HL-60 (cell line): ENCODE measurements at regions not wholly inside any gene's neighbourhood (a gene's known extent, or its start where the extent isn't known, plus 50 kb on each side); places are given as distances from the start of the nearest gene placed in this dataset.

Experiments used
- DNase-seq, 2 experiments: peaks; one replicate each; pipeline ENCODE4 v3.0.0-alpha.2; 2010 to 2020; ENCODE audit warnings: low read depth in 1 of 2, low spot score in 1 of 2
- H3K27ac ChIP-seq: fragments of 250-450 bp; sonication (Bioruptor Pico); replicated peaks from 2 replicates; pipeline ENCODE4 v1.5.1; 2020; ENCODE audit warnings: mild to moderate bottlenecking, moderate library complexity
- H3K27me3 ChIP-seq: fragments of 250-450 bp; sonication (Bioruptor Pico); 2 replicates; pipeline ENCODE4 v1.5.1; 2021; ENCODE audit warnings: mild to moderate bottlenecking, moderate library complexity; ENCODE audit not compliant: insufficient read depth, poor library complexity, severe bottlenecking
- H3K4me3 ChIP-seq: replicated peaks from 2 replicates; pipeline ENCODE4 v1.5.1; 2011; ENCODE audit warnings: mild to moderate bottlenecking, control low read depth, low read length; ENCODE audit not compliant: insufficient read depth
- CTCF ChIP-seq: IDR thresholded peaks from one replicate; pipeline ENCODE4 v1.5.1; 2011; ENCODE audit warnings: low read length, control low read depth, inconsistent platforms; ENCODE audit not compliant: insufficient read depth
- GABPA ChIP-seq: IDR thresholded peaks from 2 replicates; pipeline ENCODE4 v1.6.1; 2012; ENCODE audit warnings: low read depth
- POLR2AphosphoS5 ChIP-seq: IDR thresholded peaks from 2 replicates; pipeline ENCODE4 v1.6.1; 2012; ENCODE audit warnings: low read depth
- REST ChIP-seq: IDR thresholded peaks from 2 replicates; pipeline ENCODE4 v1.6.1; 2012; ENCODE audit warnings: low read depth; ENCODE audit not compliant: insufficient replicate concordance
- SPI1 ChIP-seq: IDR thresholded peaks from 2 replicates; pipeline ENCODE4 v1.6.1; 2012; ENCODE audit warnings: low read depth, mild to moderate bottlenecking, borderline replicate concordance

GRCh38 chr2:143939626-143940330, 580.1 kb downstream of the ZEB2 start:
- TF ChIP-seq CTCF = no peak
- no peak for TF ChIP-seq POLR2AphosphoS5
- TF ChIP-seq REST = no peak
- no peak for TF ChIP-seq GABPA
- TF ChIP-seq SPI1 = no peak
- peaks cover 24% of the 10 kb centered on the region for H3K27me3 ChIP-seq
- no peak for DNase-seq
- H3K27ac ChIP-seq = no peak overlapping the region
- no peak overlapping the region for H3K4me3 ChIP-seq

- no peak for DNase-seq
- Histone ChIP-seq H3K27me3 (peaks cover 24% of the 10 kb centered on the region), H3K27ac (no peak overlapping the region), H3K4me3 (peak overlapping the region; percentile 35)
- TF ChIP-seq SPI1 (no peak), POLR2AphosphoS5 (no peak), GABPA (no peak), REST (no peak), CTCF (no peak)
These were observed 582.1 kb downstream of the ZEB2 start for GRCh38 chr2:143937723-143938350.

GRCh38 chr2:143936848-143937722, 582.8 kb downstream of the ZEB2 start:
- no peak overlapping the region for H3K27ac ChIP-seq
- H3K27me3 ChIP-seq = peaks cover 24% of the 10 kb centered on the region
- peak in 1 of 2 experiments; percentile 8 for DNase-seq

More at GRCh38 chr2:143936848-143937722, 582.8 kb downstream of the ZEB2 start:
- H3K4me3 ChIP-seq = peak overlapping the region; percentile 35
- TF ChIP-seq REST (no peak), SPI1 (no peak), POLR2AphosphoS5 (no peak), GABPA (no peak), CTCF (no peak)
